ENCODE measurements at regions not wholly inside any gene's neighbourhood (a gene's known extent, or its start where the extent isn't known, plus 50 kb on each side); places are given as distances from the start of the nearest gene placed in this dataset.

- TF ChIP-seq CTCF (IDR thresholded peaks at IDR 0.05), result no peak
- TF ChIP-seq POLR2A (IDR thresholded peaks at IDR 0.05), result no peak
These were observed 362.4 kb downstream of the SUCLA2 start for GRCh38 chr13:47638627-47639026.
